Keratinocyte (primary cell): ENCODE measurements at regions not wholly inside any gene's neighbourhood (a gene's known extent, or its start where the extent isn't known, plus 50 kb on each side); places are given as distances from the start of the nearest gene placed in this dataset.

Experiments used
- DNase-seq: peaks from one replicate; pipeline ENCODE4 v3.0.0-alpha.2; 2011; ENCODE audit warnings: low read depth, missing footprints, low spot score
- FAIRE-seq: peaks from 2 replicates; lab custom pipeline; 2011; peaks lifted over from hg19 to GRCh38; lab: Jason Lieb, UNC
- H2AFZ ChIP-seq: 2 replicates; pipeline ENCODE4 v1.6.0; 2012; ENCODE audit warnings: low read length, control low read depth, inconsistent platforms; ENCODE audit not compliant: control insufficient read depth
- H3K27ac ChIP-seq: 2 replicates; pipeline ENCODE4 v1.5.1; 2011; ENCODE audit warnings: low read length; ENCODE audit not compliant: control insufficient read depth, insufficient read depth
- H3K27me3 ChIP-seq: 3 replicates; pipeline ENCODE4 v1.6.0; 2011; ENCODE audit warnings: low read length; ENCODE audit not compliant: control insufficient read depth, insufficient read depth; ENCODE audit errors: extremely low read depth
- H3K36me3 ChIP-seq, 2 experiments: 2 replicates in 1 of 2; 3 replicates in 1 of 2; pipeline ENCODE4 v1.5.1; 2011; ENCODE audit warnings: low read length in 2 of 2, mild to moderate bottlenecking in 1 of 2; ENCODE audit not compliant: control insufficient read depth in 2 of 2, insufficient read depth in 2 of 2; ENCODE audit errors: extremely low read depth in 1 of 2
- H3K4me1 ChIP-seq: 3 replicates; pipeline ENCODE4 v1.5.1; 2011; ENCODE audit warnings: low read length; ENCODE audit not compliant: control insufficient read depth, insufficient read depth; ENCODE audit errors: extremely low read depth
- H3K4me2 ChIP-seq: 3 replicates; pipeline ENCODE4 v1.6.0; 2011; ENCODE audit warnings: low read depth, low read length; ENCODE audit not compliant: control insufficient read depth, insufficient read depth; ENCODE audit errors: extremely low read depth
- H3K4me3 ChIP-seq, 3 experiments: fragments of 200-600 bp in 1 of 3; sonication (generic) in 1 of 3; 2 replicates in 2 of 3; 3 replicates in 1 of 3; pipeline ENCODE4 v1.5.1; 2011 to 2016; ENCODE audit warnings: low read length in 3 of 3, mild to moderate bottlenecking in 3 of 3, control low read depth in 2 of 3, inconsistent platforms in 1 of 3, low read depth in 1 of 3, mixed read lengths in 1 of 3, mixed run types in 1 of 3, moderate library complexity in 1 of 3; ENCODE audit not compliant: control insufficient read depth in 2 of 3, insufficient read depth in 2 of 3; ENCODE audit errors: extremely low read depth in 1 of 3
- H3K79me2 ChIP-seq: 2 replicates; pipeline ENCODE4 v1.6.0; 2012; ENCODE audit warnings: low read length; ENCODE audit not compliant: control insufficient read depth, insufficient read depth
- H3K9ac ChIP-seq: 3 replicates; pipeline ENCODE4 v1.6.0; 2011; ENCODE audit warnings: low read length; ENCODE audit not compliant: control insufficient read depth, insufficient read depth; ENCODE audit errors: extremely low read depth
- H3K9me1 ChIP-seq: 3 replicates; pipeline ENCODE4 v1.6.0; 2011; ENCODE audit warnings: low read length; ENCODE audit not compliant: control insufficient read depth, insufficient read depth; ENCODE audit errors: extremely low read depth
- H3K9me3 ChIP-seq: 2 replicates; pipeline ENCODE4 v1.5.1; 2012; ENCODE audit warnings: low read depth, low read length; ENCODE audit not compliant: control insufficient read depth
- H4K20me1 ChIP-seq: 3 replicates; pipeline ENCODE4 v1.6.0; 2011; ENCODE audit warnings: low read length; ENCODE audit not compliant: control insufficient read depth, insufficient read depth; ENCODE audit errors: extremely low read depth
- CTCF ChIP-seq, 3 experiments: IDR thresholded peaks in 1 of 3; conservative IDR thresholded peaks in 1 of 3; optimal IDR thresholded peaks in 1 of 3; 2 replicates in 2 of 3; 3 replicates in 1 of 3; pipeline versions ENCODE3 to v1.5.1; 2011; ENCODE audit warnings: low read length in 3 of 3, mild to moderate bottlenecking in 3 of 3, moderate library complexity in 2 of 3, control low read depth in 1 of 3, inconsistent platforms in 1 of 3; ENCODE audit not compliant: insufficient read depth in 2 of 3; ENCODE audit errors: extremely low read depth in 1 of 3
- EZH2 ChIP-seq: IDR thresholded peaks from one replicate; pipeline ENCODE4 v1.6.1; 2012; ENCODE audit warnings: inconsistent platforms, mild to moderate bottlenecking, low read length, moderate library complexity
- dilution Hi-C: fragments of 300-500 bp; cut with MboI; formaldehyde crosslinking; loops from one replicate; pipeline ENCODE4 v1.7.0; 2020; ENCODE audit warnings: low sequenced_read_pairs; ENCODE audit not compliant: extremely low pct_ligation_motif_present

- Histone ChIP-seq H3K9me3 (no peaks in the 10 kb centered on the region), H3K27ac (no peak overlapping the region), H3K9me1 (no peaks in the 10 kb centered on the region), H3K4me1 (no peaks in the 10 kb centered on the region), H3K27me3 (no peaks in the 10 kb centered on the region), H4K20me1 (no peaks in the 10 kb centered on the region), H3K4me2 (no peak overlapping the region), H3K79me2 (no peaks in the 10 kb centered on the region), H3K4me3 (no peak overlapping the region), H2AFZ (no peak overlapping the region), H3K36me3 (no peaks in the 10 kb centered on the region), H3K9ac (no peak overlapping the region)
- FAIRE-seq (no peak), DNase-seq (no peak)
- dilution Hi-C loops = no loop called here
- no peak for TF ChIP-seq EZH2
- TF ChIP-seq CTCF (optimal IDR thresholded peaks at IDR 0.05 in 1 of 3, IDR thresholded peaks at IDR 0.05 in 1 of 3, conservative IDR thresholded peaks at IDR 0.05 in 1 of 3; ENCODE audit: extremely low read depth in 1 of 3, insufficient read depth in 2 of 3, low read length in 3 of 3) = no peak
Measured at GRCh38 chr3:106719077-106719476, 658.2 kb upstream of the CCDC54 start.

GRCh38 chr3:106719583-106719982 lies 657.7 kb upstream of the CCDC54 start:
- no peak for TF ChIP-seq EZH2
- no peak for TF ChIP-seq CTCF (optimal IDR thresholded peaks at IDR 0.05 in 1 of 3, IDR thresholded peaks at IDR 0.05 in 1 of 3, conservative IDR thresholded peaks at IDR 0.05 in 1 of 3; ENCODE audit: extremely low read depth in 1 of 3, insufficient read depth in 2 of 3, low read length in 3 of 3)
- no peaks in the 10 kb centered on the region for H3K9me1 ChIP-seq
- H3K27ac ChIP-seq = no peak overlapping the region
- no peaks in the 10 kb centered on the region for H3K79me2 ChIP-seq
- H3K9ac ChIP-seq = no peak overlapping the region
- H3K4me1 ChIP-seq = no peaks in the 10 kb centered on the region
- no peak overlapping the region for H3K4me3 ChIP-seq
- DNase-seq (no peak), FAIRE-seq (no peak)
- H4K20me1 ChIP-seq = no peaks in the 10 kb centered on the region
- no peaks in the 10 kb centered on the region for H3K36me3 ChIP-seq
- dilution Hi-C loops = no loop called here
- no peaks in the 10 kb centered on the region for H3K27me3 ChIP-seq
- no peak overlapping the region for H2AFZ ChIP-seq
- no peaks in the 10 kb centered on the region for H3K9me3 ChIP-seq
- no peak overlapping the region for H3K4me2 ChIP-seq
